T47D (cell line): ENCODE measurements at regions not wholly inside any gene's neighbourhood (a gene's known extent, or its start where the extent isn't known, plus 50 kb on each side); places are given as distances from the start of the nearest gene placed in this dataset.

Experiments used
- DNase-seq, 2 experiments: peaks; one replicate each; pipeline versions ENCODE4 v3.0.0 to v3.0.0-alpha.2; 2011 to 2012; ENCODE audit warnings: low read depth in 1 of 2, low spot score in 1 of 2
- JUND ChIP-seq: IDR thresholded peaks from 2 replicates; pipeline ENCODE4 v1.6.1; 2012; ENCODE audit warnings: low read depth
- in situ Hi-C: cut with HindIII; loops from 2 replicates; pipeline ENCODE4 v1.10.0; 2016; ENCODE audit warnings: low sequenced_read_pairs, low pct_unique_long_range_greater_than_20kb

GRCh38 chr4:16995451-16995850, 97.0 kb upstream of the LDB2 start:
- in situ Hi-C loops = no loop called here
- TF ChIP-seq JUND = no peak
- no peak for DNase-seq

- no peak for TF ChIP-seq JUND
- in situ Hi-C loops = no loop called here
- no peak for DNase-seq
These were observed 95.8 kb upstream of the LDB2 start for GRCh38 chr4:16993956-16994840.

- in situ Hi-C loops = no loop called here
- no peak for DNase-seq
- no peak for TF ChIP-seq JUND
These were observed 94.3 kb upstream of the LDB2 start for GRCh38 chr4:16992566-16993225.

- no peak for DNase-seq
- no peak for TF ChIP-seq JUND
- in situ Hi-C loops = no loop called here
These were observed 93.0 kb upstream of the LDB2 start for GRCh38 chr4:16991450-16991849.

- DNase-seq = no peak
- TF ChIP-seq JUND = no peak
- in situ Hi-C loops = no loop called here
These were observed 90.9 kb upstream of the LDB2 start for GRCh38 chr4:16989371-16989770.

GRCh38 chr4:16988814-16989213, 90.4 kb upstream of the LDB2 start:
- no peak for DNase-seq
- in situ Hi-C loops = no loop called here
- TF ChIP-seq JUND = no peak

GRCh38 chr4:16977081-16977480, 78.6 kb upstream of the LDB2 start:
- no peak for TF ChIP-seq JUND
- no peak for DNase-seq
- in situ Hi-C loops = no loop called here

- in situ Hi-C loops = no loop called here
- DNase-seq = no peak
- no peak for TF ChIP-seq JUND
These were observed 71.3 kb upstream of the LDB2 start for GRCh38 chr4:16969696-16970135.

- in situ Hi-C loops = no loop called here
- TF ChIP-seq JUND = no peak
- DNase-seq = no peak
These were observed 69.3 kb upstream of the LDB2 start for GRCh38 chr4:16967722-16968121.

- no peak for DNase-seq
- TF ChIP-seq JUND = no peak
- in situ Hi-C loops = no loop called here
These were observed 60.9 kb upstream of the LDB2 start for GRCh38 chr4:16959305-16959704.

GRCh38 chr4:16952896-16953630, 54.6 kb upstream of the LDB2 start:
- TF ChIP-seq JUND = no peak
- DNase-seq = no peak
- in situ Hi-C loops = no loop called here

- in situ Hi-C loops = no loop called here
- DNase-seq = no peak
- TF ChIP-seq JUND = no peak
These were observed 54.0 kb upstream of the LDB2 start for GRCh38 chr4:16952462-16952871.
